GM23338 (cell line): ENCODE measurements at regions not wholly inside any gene's neighbourhood (a gene's known extent, or its start where the extent isn't known, plus 50 kb on each side); places are given as distances from the start of the nearest gene placed in this dataset.

Experiments used
- CREB1 ChIP-seq: fragments of 250-450 bp; sonication (Bioruptor Pico); IDR thresholded peaks from 2 replicates; pipeline ENCODE4 v1.5.0; 2020; ENCODE audit warnings: low read depth, mild to moderate bottlenecking, moderate library complexity
- EZH2 ChIP-seq: fragments of 200-600 bp; sonication (generic); IDR thresholded peaks from one replicate; pipeline ENCODE4 v1.8.0; 2017; ENCODE audit warnings: antibody characterized with exemption, mild to moderate bottlenecking, low read depth; ENCODE audit not compliant: unreplicated experiment
- EZH2phosphoT487 ChIP-seq: fragments of 200-600 bp; sonication (generic); IDR thresholded peaks from one replicate; pipeline ENCODE4 v1.8.1; 2018; ENCODE audit warnings: antibody characterized with exemption; ENCODE audit not compliant: unreplicated experiment
- JUNB ChIP-seq: IDR thresholded peaks from one replicate; pipeline ENCODE4 v1.6.1; 2016; ENCODE audit warnings: antibody characterized with exemption; ENCODE audit not compliant: unreplicated experiment
- STAT1 ChIP-seq: IDR thresholded peaks from one replicate; pipeline ENCODE4 v1.6.1; 2016; ENCODE audit warnings: antibody characterized with exemption; ENCODE audit not compliant: unreplicated experiment
- ZNF462 ChIP-seq: fragments of 250-450 bp; sonication (Bioruptor Pico); IDR thresholded peaks from 2 replicates; pipeline ENCODE4 v1.5.0; 2020; ENCODE audit warnings: mild to moderate bottlenecking, moderate library complexity
- TF ChIP-seq, protein P1 (sequence below): IDR thresholded peaks from one replicate; pipeline ENCODE4 v1.6.1; 2018; ENCODE audit warnings: antibody characterized with exemption; ENCODE audit not compliant: unreplicated experiment

DNA sequence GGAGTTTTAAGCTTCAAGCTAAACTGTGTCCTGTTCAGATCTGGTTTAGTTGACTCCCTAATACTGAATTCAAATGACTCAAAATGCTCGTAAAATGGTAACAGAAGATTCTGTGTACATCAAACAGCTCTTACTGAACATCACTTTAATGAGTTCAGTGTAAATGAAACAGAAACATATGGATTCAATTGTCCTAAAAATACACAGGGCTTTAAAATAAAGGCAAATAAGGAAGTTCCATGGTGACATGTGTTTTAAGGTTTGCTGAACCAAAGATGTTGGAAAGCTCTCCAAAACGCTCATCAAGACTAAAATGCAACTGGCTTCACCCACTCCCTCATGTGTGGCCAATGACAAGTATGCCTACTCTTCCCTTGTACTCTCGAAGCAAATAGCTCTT, 340.0 kb upstream of the PIK3R1 start (continued):
- TF ChIP-seq ZNF462 (CRISPR knock-in tag) (no peak), EZH2 (no peak), JUNB (no peak), EZH2phosphoT487 (no peak), STAT1 (no peak), CREB1 (CRISPR knock-in tag) (no peak)
- TF ChIP-seq, protein P1, sequence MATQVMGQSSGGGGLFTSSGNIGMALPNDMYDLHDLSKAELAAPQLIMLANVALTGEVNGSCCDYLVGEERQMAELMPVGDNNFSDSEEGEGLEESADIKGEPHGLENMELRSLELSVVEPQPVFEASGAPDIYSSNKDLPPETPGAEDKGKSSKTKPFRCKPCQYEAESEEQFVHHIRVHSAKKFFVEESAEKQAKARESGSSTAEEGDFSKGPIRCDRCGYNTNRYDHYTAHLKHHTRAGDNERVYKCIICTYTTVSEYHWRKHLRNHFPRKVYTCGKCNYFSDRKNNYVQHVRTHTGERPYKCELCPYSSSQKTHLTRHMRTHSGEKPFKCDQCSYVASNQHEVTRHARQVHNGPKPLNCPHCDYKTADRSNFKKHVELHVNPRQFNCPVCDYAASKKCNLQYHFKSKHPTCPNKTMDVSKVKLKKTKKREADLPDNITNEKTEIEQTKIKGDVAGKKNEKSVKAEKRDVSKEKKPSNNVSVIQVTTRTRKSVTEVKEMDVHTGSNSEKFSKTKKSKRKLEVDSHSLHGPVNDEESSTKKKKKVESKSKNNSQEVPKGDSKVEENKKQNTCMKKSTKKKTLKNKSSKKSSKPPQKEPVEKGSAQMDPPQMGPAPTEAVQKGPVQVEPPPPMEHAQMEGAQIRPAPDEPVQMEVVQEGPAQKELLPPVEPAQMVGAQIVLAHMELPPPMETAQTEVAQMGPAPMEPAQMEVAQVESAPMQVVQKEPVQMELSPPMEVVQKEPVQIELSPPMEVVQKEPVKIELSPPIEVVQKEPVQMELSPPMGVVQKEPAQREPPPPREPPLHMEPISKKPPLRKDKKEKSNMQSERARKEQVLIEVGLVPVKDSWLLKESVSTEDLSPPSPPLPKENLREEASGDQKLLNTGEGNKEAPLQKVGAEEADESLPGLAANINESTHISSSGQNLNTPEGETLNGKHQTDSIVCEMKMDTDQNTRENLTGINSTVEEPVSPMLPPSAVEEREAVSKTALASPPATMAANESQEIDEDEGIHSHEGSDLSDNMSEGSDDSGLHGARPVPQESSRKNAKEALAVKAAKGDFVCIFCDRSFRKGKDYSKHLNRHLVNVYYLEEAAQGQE = no peak
